HFFc6 (cell line): ENCODE measurements at regions not wholly inside any gene's neighbourhood (a gene's known extent, or its start where the extent isn't known, plus 50 kb on each side); places are given as distances from the start of the nearest gene placed in this dataset.
A peak's percentile ranks its signal among the peaks of the same experiment; 100 is the strongest.

Experiments
- DNase-seq: peaks from one replicate; pipeline ENCODE4 v3.0.0-alpha.2; 2018
- H3K27ac Mint-ChIP-seq: 2 replicates; pipeline ENCODE4 v1.8.0; 2020; ENCODE audit warnings: mild to moderate bottlenecking, mixed read lengths
- H3K27me3 Mint-ChIP-seq: 2 replicates; pipeline ENCODE4 v1.8.0; 2021; ENCODE audit warnings: mild to moderate bottlenecking, moderate library complexity, mixed read lengths; ENCODE audit not compliant: insufficient read depth
- H3K36me3 Mint-ChIP-seq: 2 replicates; pipeline ENCODE4 v1.8.0; 2021; ENCODE audit warnings: low read depth, mixed read lengths
- H3K4me1 Mint-ChIP-seq: 2 replicates; pipeline ENCODE4 v1.8.0; 2020; ENCODE audit warnings: low read depth, mixed read lengths
- H3K4me3 Mint-ChIP-seq: 2 replicates; pipeline ENCODE4 v1.8.0; 2020; ENCODE audit warnings: mild to moderate bottlenecking, moderate library complexity, mixed read lengths
- H3K9me3 Mint-ChIP-seq: 2 replicates; pipeline ENCODE4 v1.8.0; 2020; ENCODE audit warnings: mild to moderate bottlenecking, mixed read lengths
- TF ChIP-seq, protein P1 (sequence below): fragments of 200-600 bp; sonication (generic); IDR thresholded peaks from 2 replicates; pipeline ENCODE4 v1.5.0; 2021; ENCODE audit warnings: antibody characterized with exemption, mild to moderate bottlenecking

DNA sequence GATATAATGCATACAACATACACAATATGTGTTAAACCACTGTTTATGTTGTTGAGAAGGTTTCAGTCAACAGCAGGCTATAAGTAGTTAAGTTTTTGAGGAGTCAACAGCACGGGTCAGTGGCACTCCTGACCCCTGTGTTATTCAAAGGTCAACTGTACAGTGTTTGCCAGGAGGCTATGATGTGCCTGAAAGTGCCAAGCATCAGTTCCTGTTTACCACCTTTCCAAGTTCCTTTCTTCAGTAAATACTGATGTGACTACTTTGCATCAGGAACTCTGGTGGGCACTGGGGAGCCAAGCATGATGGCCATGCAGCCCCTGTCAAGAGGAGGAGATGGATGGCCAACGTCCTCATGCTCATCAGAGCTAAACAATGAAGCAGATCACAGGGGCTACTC, 224.4 kb upstream of the EXOC2 start:
- peaks cover 7% of the 10 kb centered on the region for H3K9me3 Mint-ChIP-seq
- peaks cover 7% of the 10 kb centered on the region for H3K4me1 Mint-ChIP-seq
- DNase-seq, result no peak
- H3K27ac Mint-ChIP-seq, result no peak overlapping the region
- no peaks in the 10 kb centered on the region for H3K36me3 Mint-ChIP-seq
- TF ChIP-seq, protein P1, sequence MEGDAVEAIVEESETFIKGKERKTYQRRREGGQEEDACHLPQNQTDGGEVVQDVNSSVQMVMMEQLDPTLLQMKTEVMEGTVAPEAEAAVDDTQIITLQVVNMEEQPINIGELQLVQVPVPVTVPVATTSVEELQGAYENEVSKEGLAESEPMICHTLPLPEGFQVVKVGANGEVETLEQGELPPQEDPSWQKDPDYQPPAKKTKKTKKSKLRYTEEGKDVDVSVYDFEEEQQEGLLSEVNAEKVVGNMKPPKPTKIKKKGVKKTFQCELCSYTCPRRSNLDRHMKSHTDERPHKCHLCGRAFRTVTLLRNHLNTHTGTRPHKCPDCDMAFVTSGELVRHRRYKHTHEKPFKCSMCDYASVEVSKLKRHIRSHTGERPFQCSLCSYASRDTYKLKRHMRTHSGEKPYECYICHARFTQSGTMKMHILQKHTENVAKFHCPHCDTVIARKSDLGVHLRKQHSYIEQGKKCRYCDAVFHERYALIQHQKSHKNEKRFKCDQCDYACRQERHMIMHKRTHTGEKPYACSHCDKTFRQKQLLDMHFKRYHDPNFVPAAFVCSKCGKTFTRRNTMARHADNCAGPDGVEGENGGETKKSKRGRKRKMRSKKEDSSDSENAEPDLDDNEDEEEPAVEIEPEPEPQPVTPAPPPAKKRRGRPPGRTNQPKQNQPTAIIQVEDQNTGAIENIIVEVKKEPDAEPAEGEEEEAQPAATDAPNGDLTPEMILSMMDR, result no peak
- H3K27me3 Mint-ChIP-seq, result peaks cover 26% of the 10 kb centered on the region
- H3K4me3 Mint-ChIP-seq, result no peak overlapping the region

DNA sequence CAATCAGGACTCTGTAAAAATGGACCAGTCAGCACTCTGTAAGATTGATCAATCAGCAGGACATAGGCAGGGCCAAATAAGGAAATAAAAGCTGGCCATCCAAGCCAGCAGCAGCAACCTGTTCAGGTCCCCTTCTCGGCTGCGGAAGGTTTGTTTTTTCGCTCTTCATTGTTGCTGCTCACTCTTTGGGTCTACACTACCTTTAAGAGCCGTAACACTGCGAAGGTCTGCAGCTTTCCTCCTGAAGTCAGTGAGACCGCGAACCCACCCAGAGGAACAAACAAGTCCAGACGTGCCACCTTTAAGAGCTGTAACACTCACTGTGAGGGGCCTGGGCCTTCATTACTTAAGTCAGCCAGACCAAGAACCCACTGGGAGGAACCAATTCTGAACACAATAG, 223.2 kb upstream of the EXOC2 start:
- peaks cover 26% of the 10 kb centered on the region for H3K27me3 Mint-ChIP-seq
- H3K27ac Mint-ChIP-seq, result no peak overlapping the region
- H3K9me3 Mint-ChIP-seq, result peaks cover 7% of the 10 kb centered on the region
- peaks cover 7% of the 10 kb centered on the region for H3K4me1 Mint-ChIP-seq
- H3K4me3 Mint-ChIP-seq, result no peak overlapping the region
- TF ChIP-seq, protein P1, result no peak
- no peak for DNase-seq
- H3K36me3 Mint-ChIP-seq, result no peaks in the 10 kb centered on the region

DNA sequence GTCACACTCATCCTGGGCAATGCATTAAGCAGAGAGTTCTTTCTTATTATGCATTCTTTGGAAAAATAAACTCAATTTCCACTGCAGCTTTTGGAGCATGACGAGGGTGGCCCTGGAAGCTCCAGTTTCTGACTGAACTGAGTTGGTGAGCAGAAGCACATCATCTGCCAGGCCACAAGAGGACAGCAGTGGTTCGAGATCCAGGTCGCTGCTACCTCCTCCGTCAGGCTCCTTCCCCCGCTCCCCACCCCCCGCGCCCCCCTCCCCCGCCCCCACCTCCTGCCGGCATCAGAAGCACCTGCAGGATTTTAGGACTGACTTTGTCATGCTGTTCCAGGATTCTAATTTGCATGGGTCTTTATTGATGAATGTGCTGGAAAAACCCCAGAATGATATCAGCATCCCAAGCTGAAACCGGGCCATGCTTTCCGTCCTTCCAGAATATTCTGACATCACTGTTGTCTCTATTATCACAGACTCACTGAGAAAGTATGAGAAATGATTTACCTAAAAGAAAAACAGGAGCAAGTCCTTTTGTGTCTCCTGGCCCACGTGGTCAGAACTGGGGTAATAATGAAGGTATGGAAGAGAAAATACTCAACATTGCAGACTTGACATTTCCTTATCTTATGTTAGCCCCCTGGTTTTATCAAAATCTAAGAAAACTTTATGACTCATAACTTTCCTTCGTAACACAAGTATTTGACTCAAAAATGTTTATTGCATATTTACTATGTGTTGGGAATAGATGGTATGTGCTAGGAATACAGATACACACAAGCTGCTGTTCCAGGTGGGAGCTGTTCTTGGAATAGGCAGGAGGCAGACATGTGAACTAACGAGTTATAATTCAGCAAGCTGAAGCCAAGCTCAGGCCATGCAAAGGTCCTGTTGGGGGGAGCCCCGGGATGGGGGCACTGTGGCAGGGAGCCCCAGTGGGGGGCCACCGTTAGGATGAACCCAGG, 220.2 kb upstream of the EXOC2 start:
- Mint-ChIP-seq H3K36me3 (no peaks in the 10 kb centered on the region), H3K4me3 (no peak overlapping the region), H3K27ac (no peak overlapping the region), H3K9me3 (peaks cover 7% of the 10 kb centered on the region; the same call in 1 of the 2 replicates), H3K27me3 (peaks cover 36% of the 10 kb centered on the region), H3K4me1 (peaks cover 7% of the 10 kb centered on the region)
- peak; percentile 48 for DNase-seq
- TF ChIP-seq, protein P1, result peak; percentile 76

DNA sequence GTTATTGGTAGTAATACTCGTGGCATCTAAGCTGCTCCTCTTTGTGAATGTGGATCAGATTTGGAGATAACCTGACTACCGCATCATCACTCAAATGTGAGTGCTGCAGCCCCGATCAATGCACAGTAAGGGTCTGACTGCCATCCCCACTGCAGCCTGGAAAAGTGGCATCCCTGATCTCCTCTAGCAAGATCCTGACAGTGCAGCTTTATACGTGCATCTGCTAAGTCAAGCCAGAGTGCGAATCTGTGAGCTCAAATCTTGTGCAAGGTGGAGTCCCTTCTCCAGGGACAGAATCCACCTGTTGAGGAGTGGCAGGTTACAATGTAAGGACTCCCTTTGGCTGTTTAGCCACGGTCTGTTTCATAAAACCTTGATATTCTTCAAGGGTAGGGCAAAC, 215.0 kb upstream of the EXOC2 start:
- DNase-seq, result no peak
- H3K27ac Mint-ChIP-seq, result no peak overlapping the region
- peaks cover 17% of the 10 kb centered on the region for H3K27me3 Mint-ChIP-seq
- peaks cover under 1% of the 10 kb centered on the region for H3K4me1 Mint-ChIP-seq
- H3K36me3 Mint-ChIP-seq, result no peaks in the 10 kb centered on the region
- TF ChIP-seq, protein P1, result no peak
- H3K4me3 Mint-ChIP-seq, result no peak overlapping the region
- H3K9me3 Mint-ChIP-seq, result no peaks in the 10 kb centered on the region

DNA sequence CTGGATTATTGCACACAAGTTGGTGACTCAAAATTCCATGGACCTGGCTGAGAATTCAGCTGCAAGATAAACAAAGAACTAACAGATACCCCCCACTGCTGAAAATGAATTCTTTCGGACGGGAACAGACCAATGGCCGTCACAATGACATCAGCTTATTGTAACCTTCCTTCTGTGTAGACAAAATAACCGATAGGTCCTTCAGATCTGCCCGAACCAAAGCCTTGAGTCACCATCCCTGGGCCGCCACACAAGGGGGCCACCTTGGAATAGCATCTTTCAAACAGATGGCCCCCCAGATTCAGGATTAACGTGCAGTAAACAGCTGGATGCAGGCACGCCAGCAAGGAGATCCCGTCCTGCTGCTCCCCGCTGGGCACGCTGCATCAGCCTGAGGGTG, 214.0 kb upstream of the EXOC2 start:
- no peaks in the 10 kb centered on the region for H3K36me3 Mint-ChIP-seq
- H3K4me3 Mint-ChIP-seq, result no peak overlapping the region
- TF ChIP-seq, protein P1, result no peak
- H3K9me3 Mint-ChIP-seq, result no peaks in the 10 kb centered on the region
- H3K27me3 Mint-ChIP-seq, result peaks cover 22% of the 10 kb centered on the region
- DNase-seq, result no peak
- no peaks in the 10 kb centered on the region; the same call in 1 of the 2 replicates for H3K4me1 Mint-ChIP-seq
- no peak overlapping the region for H3K27ac Mint-ChIP-seq
